Kidney (tissue), 13 donors: ENCODE measurements at regions not wholly inside any gene's neighbourhood (a gene's known extent, or its start where the extent isn't known, plus 50 kb on each side); places are given as distances from the start of the nearest gene placed in this dataset.

Experiments
- DNase-seq, 5 donors: peaks; one replicate each; pipeline ENCODE4 v3.0.0-alpha.2; 2013 to 2020
- FAIRE-seq: peaks from 2 replicates; lab custom pipeline; 2012; peaks lifted over from hg19 to GRCh38; lab: Jason Lieb, UNC
- H3K27ac ChIP-seq, 2 donors: one replicate each; pipeline ENCODE4 v1.7.0; 2013; ENCODE audit warnings: low read depth in 2 of 2, low read length in 2 of 2, inconsistent platforms in 1 of 2
- H3K27me3 ChIP-seq: one replicate; pipeline ENCODE4 v1.7.1; 2013; ENCODE audit warnings: low read length, inconsistent platforms; ENCODE audit not compliant: control insufficient read depth, insufficient read depth
- H3K36me3 ChIP-seq, 3 donors: one replicate each; pipeline versions ENCODE4 v1.7.0 to v1.7.1; 2013; ENCODE audit warnings: low read length in 3 of 3, control low read depth in 1 of 3, inconsistent platforms in 1 of 3; ENCODE audit not compliant: insufficient read depth in 3 of 3, control insufficient read depth in 2 of 3
- H3K4me1 ChIP-seq, 3 donors: one replicate each; pipeline versions ENCODE4 v1.7.0 to v1.7.1; 2013; ENCODE audit warnings: low read length in 3 of 3, inconsistent platforms in 1 of 3, low read depth in 1 of 3; ENCODE audit not compliant: control insufficient read depth in 2 of 3, insufficient read depth in 2 of 3
- H3K4me3 ChIP-seq, 3 donors: one replicate each; pipeline versions ENCODE4 v1.7.0 to v1.8.1; 2013; ENCODE audit warnings: low read length in 3 of 3, control low read depth in 1 of 3, inconsistent platforms in 1 of 3
- H3K9ac ChIP-seq, 3 donors: one replicate each; pipeline versions ENCODE4 v1.7.0 to v1.7.1; 2013; ENCODE audit warnings: low read length in 3 of 3, control low read depth in 1 of 3, inconsistent platforms in 1 of 3
- H3K9me3 ChIP-seq, 3 donors: one replicate each; pipeline versions ENCODE4 v1.7.0 to v1.7.1; 2013; ENCODE audit warnings: low read length in 3 of 3, control low read depth in 1 of 3, inconsistent platforms in 1 of 3; ENCODE audit not compliant: control insufficient read depth in 2 of 3, insufficient read depth in 1 of 3
- CTCF ChIP-seq: IDR thresholded peaks from 3 replicates; pipeline ENCODE4 v1.5.1; 2012; ENCODE audit warnings: mild to moderate bottlenecking, moderate library complexity, borderline replicate concordance; ENCODE audit not compliant: insufficient read depth; ENCODE audit errors: extremely low read depth
- intact Hi-C: fragments of 100-400 bp; cut with DNase I; formaldehyde crosslinking; loops from one replicate; pipeline ENCODE4 v1.11.1; 2022
- donor health status: control.
- donor health status: control.
- donor health status: control.
- donor health status: control.
- donor health status: control.
- donor health status: DM: yes; HTN: yes; CAD: no.
- donor health status: Normal renal cell carcinoma (clear cell type).

- Histone ChIP-seq H3K4me1 (peaks cover 0 to 2% (median 0%) of the 10 kb centered on the region in 3 donors), H3K36me3 (no peaks in the 10 kb centered on the region), H3K27ac (no peak overlapping the region), H3K27me3 (no peaks in the 10 kb centered on the region), H3K9ac (no peak overlapping the region), H3K9me3 (no peaks in the 10 kb centered on the region), H3K4me3 (no peak overlapping the region)
- DNase-seq: peak in 4 of 5 donors; percentile 33 to 71 (median 56)
- FAIRE-seq: no peak
- intact Hi-C loops: no loop called here
- no peak for TF ChIP-seq CTCF
Measured at GRCh38 chr6:10268611-10269310, 146.1 kb downstream of the TFAP2A start.

- no peak overlapping the region for H3K9ac ChIP-seq
- intact Hi-C loops: no loop called here
- TF ChIP-seq CTCF: no peak
- H3K9me3 ChIP-seq: no peaks in the 10 kb centered on the region
- H3K27me3 ChIP-seq: no peaks in the 10 kb centered on the region
- no peaks in the 10 kb centered on the region for H3K36me3 ChIP-seq
- no peak for DNase-seq
- FAIRE-seq: no peak
- H3K27ac ChIP-seq: no peak overlapping the region
- H3K4me1 ChIP-seq: peaks cover 0 to 2% (median 0%) of the 10 kb centered on the region in 3 donors
- H3K4me3 ChIP-seq: no peak overlapping the region
Measured at GRCh38 chr6:10268111-10268510, 146.8 kb downstream of the TFAP2A start.

- no peaks in the 10 kb centered on the region for H3K9me3 ChIP-seq
- intact Hi-C loops: no loop called here
- no peak for TF ChIP-seq CTCF
Measured at GRCh38 chr6:10266462-10266861, 148.4 kb downstream of the TFAP2A start.

More at GRCh38 chr6:10266462-10266861, 148.4 kb downstream of the TFAP2A start:
- DNase-seq (no peak), FAIRE-seq (no peak)
- Histone ChIP-seq H3K27me3 (no peaks in the 10 kb centered on the region), H3K36me3 (no peaks in the 10 kb centered on the region), H3K4me1 (peaks cover 0 to 2% (median 0%) of the 10 kb centered on the region in 3 donors), H3K9ac (no peak overlapping the region), H3K4me3 (no peak overlapping the region), H3K27ac (no peak overlapping the region)
